ENCODE measurements at regions not wholly inside any gene's neighbourhood (a gene's known extent, or its start where the extent isn't known, plus 50 kb on each side); places are given as distances from the start of the nearest gene placed in this dataset.
"Not testable (repeated sequence)": the region's sequence is repeated elsewhere in the genome, so short reads cannot be mapped to it uniquely, and the experiment has no call there.

DNA sequence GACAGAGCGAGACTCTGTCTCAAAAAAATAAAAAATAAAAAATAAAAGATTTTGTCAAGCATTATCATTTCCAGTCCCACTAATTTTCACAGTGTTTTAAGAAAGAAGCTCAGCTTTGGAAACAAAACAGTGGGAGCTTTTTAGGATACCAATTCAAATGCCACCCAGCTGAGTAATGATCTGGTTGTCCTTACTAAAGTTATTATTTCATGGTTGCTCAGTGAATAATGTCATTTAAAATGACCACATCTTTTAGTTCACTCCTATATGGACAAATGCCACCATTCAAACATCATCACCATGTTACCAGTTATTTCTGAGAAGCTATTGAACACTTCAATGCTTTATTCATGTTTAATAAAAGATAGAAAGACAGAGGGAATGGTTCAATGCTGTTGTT, 365.0 kb downstream of the CCER1 start:
- DNase-seq = no peak

DNA sequence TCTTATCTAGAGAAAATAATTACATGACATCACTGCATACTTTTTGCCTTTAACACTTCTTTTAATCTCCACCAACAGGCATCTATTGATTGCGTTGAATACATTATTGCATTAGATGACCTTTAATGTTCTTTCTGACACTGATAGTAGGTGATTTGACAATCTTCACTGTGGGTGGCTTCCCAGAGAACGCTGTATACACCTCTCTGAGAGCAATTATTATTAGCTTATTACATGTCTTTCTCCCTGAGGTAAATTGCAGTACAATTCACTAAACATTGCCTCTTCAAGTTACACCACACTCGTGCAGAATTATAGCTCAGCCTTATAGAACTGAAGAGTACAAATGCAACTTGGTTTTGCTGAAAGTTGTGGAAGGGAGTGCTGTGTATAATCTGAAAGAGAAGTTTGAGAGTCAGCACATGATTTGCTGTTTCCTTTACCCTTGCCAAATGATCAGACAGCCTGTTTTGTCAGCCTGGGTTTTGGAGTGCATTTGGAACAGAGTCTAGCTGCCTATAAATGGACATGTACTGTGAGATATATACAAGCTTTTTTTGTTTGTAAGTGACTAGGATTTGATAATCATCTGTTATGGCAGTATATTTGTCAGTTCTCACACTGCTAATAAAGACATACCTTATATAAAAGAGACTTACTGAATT, 369.2 kb downstream of the CCER1 start:
- no peak for DNase-seq

DNA sequence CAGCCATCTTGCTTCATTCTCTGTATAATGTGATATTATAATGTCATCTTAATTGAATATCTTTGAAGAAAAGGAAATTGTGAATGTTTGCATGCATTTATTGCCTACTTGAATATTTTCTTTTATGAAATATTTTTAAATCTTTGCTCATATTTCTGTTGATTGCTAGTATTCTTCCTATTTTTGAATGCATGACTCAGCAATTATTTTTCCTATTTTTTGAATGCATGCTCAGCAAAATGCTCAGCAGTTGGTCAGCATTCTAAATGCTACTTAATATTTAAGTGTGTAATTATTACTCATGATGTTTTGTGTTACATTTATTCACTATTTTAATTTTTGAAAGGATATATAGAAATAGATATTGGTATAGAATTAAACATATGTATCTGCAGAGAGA, 378.3 kb downstream of the CCER1 start:
- DNase-seq = no peak

DNA sequence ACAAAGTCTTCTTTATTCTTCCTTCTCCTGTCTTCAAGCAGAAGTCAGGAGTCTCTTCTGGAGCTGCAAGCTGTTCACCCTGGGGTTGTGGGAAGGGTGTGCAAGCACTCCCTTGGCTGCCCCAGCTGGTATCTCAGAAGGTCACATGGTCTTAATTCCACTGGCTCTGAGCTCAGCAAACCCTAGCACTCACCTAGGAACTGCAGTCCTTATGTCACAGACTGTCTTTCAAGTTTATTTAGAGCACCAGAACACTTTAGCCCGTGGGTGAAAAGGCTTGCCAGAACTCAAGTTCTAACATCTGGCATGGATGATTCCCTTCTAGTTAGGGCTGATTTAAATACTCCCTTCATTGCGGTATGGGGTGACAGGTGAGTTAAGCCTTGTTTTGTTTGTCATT, 379.0 kb downstream of the CCER1 start:
- peak; percentile 88 for DNase-seq

DNA sequence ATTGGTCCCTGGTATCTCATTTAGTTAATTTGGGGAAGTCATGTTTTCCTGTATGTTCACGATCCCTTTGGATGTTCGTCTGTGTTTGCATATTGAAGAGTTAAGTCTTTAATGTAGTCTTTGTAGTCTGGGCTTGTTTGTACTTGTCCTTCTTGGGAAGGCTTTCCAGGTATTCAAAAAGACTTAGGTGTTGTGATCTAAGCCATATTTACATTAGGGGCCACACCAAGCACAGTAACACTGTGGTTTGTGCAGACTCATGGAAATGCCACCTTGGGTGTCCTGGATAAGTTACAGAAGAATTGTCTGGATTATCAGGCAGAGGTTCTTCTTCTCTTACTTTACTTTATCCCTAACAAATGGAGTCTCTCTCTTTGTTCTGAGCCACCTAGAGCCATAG, 380.3 kb downstream of the CCER1 start:
- no peak for DNase-seq

DNA sequence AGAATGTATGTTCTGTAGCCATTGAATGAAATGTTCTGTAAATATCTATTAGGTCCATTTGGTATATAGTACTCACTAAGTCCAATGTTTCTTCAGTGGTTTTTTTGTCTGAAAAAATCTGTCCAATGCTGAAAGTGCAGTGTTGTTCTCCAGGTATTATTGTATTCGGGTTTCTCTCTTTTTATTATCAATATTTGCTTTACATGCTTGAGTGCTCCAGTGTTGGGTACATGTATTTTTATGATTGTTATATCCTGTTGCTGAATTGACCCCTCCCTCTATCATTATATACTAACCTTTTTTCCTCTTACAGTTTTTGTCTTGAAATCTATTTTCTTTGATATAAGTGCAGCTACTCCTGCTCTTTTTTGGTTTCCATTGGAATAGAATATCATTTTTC, 382.2 kb downstream of the CCER1 start:
- no peak for DNase-seq

DNA sequence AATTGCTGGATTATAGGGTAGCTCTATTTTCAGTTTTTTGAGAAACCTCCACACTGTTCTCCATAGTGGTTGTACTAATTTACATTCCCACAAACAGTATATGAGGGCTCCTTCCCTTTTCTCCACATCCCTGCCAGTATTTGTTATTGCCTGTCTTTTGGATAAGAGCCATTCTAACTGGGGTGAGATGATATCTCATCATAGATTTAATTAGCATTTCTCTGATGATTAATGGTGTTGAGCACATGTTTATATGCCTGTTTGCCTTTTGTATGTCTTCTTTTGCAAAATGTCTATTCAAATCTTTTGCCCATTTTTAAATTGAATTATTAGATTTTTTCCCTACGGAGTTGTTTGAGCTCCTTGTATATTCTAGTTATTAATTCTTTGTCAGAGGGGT, 385.3 kb downstream of the CCER1 start:
- DNase-seq = no peak

DNA sequence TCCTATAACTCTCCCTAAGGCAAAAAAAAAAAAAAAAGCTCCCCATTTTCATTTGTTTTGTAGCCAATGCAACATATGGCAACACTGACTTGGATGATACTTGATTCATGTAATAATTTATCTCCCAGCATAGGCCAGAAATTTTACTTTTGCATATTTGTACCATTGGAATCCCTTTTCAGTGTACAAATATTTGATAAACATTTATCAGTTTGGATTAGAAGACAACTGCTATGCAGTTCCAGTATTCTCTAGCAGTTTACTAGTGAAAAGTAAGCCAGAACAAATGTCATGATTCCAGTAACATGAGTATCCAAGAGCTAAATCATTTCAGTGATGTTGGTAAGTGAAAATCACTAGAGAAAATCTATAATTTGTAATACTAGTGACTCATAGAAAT, 392.3 kb downstream of the CCER1 start:
- DNase-seq = no peak

DNA sequence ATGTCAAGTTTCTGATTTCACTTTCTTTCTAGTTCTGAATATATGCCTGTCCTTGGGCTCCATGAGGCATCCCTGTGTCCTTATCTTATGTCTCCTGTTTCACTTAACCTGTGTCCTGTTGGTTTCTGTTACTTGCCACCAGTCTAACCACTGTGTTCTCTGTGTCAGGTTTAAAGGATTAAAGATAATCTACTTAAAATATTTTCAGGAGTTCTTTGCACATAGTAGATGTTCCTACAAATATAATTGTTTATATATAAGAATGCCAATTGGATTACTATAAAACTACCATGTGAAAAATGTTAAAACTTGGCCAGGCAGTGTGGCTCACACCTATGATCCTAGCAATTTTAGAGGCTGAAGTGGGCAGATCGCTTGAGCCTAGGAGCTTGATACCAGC, 406.4 kb downstream of the CCER1 start:
- no peak for DNase-seq

DNA sequence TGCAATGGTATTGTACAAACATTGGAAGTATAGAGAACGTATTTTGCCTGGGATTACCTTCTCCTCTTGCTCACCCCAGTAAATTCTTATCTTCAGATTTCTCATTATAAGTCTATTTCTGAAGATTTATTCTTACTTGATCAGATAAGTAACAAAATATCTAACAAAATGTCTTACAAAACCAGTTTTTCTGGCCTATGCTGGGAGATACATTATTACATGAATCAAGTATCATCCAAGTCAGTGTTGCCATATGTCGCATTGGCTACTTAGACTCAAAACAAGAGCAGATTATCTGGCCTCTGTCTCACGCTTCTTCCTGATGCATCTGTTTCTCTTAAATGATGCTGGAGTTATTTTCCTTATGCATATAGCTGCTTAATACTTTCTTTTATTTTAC, 408.5 kb downstream of the CCER1 start:
- DNase-seq = no peak

DNA sequence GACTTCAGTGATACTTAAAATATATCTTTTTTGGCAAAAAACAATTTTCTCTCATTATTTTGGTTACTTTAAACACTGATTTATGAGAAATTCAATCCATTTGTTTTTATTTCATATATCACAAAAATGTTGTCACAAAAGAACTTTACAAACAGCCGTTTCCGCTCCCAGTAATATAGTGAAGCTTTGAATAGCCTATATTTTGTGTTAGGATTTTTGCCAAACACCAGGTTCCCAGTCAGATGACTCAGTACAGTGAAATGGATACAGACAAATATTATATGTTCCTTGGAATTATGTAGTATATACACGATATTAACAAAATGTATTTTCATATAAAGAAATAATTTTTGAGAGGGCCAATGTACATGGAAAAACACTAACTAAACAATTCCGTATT, 411.1 kb downstream of the CCER1 start:
- no peak for DNase-seq

DNA sequence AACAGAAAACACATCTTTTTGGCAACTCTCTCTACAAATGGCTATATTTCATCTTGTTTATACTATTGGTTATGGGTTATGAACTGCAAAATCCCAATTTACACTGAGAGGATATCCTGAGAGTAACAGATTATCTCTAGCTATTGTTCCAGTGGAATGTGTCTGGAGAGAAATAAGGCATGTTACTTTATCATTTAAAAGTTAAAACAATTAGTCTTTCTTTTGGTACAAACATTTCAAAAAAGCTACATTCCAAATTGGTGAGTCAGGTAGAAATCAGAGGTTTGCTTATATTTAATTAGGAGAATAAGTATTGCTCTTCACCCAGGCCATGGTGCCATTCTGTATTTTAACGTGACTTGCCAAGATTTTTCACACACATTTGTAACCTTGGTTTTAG, 411.6 kb downstream of the CCER1 start:
- DNase-seq = no peak

DNA sequence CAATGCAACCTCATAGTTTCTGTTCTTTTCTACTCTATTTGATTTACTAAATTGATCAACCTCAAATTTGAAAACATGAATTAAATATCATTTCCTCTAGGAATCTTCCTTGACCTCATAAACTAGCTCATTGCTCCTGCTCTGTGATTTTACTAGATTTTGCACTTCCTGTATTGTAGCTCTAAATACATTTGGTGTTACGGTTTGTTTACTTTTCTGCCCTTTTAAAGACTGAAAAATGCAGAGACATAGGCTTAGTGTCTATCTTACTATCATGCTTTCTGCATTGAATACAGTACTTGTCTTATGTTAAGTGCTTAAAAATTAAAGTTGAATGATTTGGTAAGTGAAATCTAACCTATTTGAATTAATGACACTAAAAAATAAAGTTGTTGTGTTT, 412.1 kb downstream of the CCER1 start:
- not testable (repeated sequence) for DNase-seq

DNA sequence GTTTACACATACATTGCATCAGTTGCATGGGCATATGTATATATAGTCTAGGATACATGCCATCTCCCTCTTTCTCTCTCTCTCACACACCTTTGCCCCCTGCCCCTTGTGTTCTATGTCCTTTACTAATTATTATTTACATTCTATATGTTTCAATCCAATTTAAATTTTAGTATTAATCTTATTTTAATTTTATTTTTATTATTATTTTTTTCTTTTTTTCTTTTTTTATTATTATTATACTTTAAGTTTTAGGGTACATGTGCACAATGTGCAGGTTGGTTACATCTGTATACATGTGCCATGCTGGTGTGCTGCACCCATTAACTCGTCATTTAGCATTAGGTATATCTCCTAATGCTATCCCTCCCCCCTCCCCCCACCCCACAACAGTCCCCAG, 421.1 kb downstream of the CCER1 start:
- DNase-seq = not testable (repeated sequence)

DNA sequence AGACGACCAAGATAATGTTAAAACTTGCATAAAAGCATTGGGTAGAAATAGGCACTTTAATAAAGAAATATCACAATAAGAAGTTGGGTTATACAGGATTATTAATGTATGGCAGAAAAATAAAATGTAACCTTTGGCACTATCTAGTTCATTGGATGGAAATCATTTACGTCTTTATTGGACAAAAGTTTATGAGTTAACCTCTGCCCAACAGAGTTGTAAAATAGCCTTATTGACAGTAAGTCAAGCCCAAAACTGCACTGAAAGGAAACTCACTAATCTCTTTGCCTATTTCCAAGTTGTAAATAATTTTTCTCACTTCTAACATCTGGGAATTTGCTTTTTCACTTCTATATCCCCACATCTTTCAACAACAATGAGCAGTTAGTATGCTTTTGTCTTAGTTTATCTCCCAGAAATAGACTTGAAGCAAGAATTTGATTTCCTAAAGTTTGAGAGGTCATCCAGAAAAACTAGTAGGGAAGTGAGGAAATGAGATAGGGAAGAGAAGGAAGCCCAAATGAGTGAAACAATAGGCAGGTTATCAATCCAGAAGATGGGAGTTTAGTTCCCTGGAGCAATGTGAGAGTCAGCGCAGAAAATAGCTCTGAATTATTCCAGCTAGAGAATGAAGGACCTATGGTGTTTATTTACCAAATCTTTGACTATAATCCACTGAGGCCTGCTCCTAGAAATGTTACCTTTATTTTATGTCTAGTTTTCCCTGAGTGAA, 434.8 kb downstream of the CCER1 start:
- DNase-seq = no peak

DNA sequence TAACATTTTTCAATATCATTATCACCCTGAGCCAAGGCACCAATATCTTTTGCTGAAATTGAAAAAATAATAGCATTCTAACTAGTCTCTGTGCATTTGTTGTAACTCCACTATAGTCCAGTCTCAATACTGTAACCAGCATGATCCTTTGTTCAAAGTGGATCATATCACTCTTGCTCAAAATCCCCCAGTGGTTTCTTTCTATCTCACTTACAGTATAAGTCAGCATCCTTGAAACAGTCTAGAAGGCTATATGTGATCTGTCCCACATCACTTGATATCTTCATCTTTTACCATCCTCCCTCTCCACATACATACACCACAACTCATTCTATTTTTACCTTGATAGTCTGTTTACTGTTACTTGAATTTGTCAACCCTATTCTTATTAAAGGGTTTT, 435.7 kb downstream of the CCER1 start:
- DNase-seq = no peak

DNA sequence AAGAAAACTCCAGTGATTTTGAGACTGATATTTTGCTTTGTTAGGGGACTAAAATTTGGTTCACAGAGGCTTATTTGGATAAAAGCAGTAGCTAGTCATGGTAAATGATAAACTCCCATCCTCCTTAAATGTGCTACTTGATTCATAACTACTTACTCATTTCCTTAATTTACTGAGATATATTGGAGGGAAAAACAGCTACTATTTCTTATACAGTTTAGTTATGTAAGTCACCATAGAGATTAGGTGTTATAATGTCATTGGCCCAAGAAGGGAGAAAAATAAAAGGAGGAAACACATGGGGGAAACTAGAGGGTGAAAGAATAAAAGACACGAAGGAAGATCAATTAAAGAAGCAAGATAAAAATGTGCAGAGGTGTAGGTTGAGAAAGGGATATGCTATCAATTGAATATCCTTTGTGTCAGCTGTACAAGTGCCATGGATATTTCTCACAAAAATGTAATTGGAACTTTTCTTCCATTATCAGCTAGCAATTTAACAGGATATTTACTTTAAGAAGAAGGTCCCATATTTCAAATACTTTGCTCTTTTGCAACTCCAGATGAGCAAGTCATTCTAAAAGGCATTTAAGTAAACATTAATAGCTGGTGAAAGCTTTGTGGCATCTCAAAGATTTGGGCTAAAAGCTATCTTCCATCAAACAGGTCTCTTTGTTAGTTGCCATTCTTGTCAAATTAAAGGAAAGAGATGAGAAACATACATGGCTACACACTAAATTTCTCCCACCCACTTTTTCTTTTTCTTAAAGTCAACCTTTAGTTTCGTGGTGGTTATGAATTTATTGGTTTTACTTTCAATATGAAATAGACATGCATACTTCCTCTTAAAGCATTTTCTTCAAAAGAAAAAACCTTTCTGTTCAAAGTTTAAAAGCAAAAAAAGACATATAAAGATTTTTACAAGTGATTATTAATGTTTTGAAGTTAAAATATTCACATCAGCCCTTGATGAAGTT, 439.5 kb downstream of the CCER1 start:
- DNase-seq = no peak

DNA sequence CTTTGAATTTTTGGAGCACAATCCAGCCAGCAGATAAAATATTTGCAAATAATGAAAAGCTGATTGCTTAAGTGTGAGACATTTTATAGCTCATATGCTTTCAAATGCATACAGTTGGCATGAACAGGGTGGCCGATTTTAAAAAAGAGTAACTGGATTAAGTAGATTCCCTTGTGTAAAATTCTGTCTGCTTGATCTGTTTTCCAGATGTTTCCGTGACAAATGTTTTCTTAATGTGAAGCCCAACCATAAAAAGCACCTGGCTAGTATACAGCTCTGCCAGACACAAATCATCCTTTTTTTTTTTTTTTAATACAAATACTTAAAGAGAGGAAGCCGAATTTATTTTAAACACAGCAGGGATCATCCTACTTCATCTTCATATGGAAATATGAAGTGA, 440.7 kb downstream of the CCER1 start:
- no peak for DNase-seq

DNA sequence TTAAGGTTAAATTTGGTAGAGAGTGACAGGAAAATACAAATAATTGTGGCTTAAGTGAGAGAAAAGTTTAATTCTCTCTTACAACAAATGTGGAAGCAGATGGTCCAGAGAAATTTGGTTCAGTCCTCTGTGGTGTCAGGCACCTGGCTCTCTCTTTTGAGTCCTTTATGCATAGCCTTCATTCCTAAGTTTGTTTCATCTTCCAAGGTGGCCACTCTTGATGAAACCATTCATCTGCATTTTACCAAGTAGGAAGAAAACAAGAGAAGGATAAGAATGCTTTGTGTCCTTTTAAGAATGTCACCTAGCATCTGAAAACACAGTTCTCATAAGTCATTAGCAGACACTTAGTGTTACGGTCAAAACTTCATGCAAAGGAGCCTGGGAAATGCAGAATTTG, 442.5 kb downstream of the CCER1 start:
- DNase-seq = no peak

DNA sequence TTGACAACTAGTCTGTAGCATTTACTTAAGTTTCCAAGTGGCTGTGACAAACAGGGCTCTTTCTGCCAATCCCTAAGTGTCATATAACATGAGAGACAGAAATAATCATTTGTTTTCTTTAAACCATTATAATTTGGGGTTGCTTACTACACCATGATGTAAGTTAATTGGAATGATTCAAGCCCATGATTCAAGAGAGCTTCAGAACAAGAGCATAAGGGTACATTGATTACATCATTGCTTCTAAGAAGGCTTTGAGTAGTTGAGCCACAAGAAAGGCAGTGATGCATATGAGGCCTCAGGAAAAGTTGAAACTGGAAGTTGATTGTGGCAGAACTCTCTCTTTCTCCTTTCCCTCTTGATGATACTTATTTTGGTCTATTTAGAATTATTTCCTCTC, 444.0 kb downstream of the CCER1 start:
- DNase-seq = no peak

DNA sequence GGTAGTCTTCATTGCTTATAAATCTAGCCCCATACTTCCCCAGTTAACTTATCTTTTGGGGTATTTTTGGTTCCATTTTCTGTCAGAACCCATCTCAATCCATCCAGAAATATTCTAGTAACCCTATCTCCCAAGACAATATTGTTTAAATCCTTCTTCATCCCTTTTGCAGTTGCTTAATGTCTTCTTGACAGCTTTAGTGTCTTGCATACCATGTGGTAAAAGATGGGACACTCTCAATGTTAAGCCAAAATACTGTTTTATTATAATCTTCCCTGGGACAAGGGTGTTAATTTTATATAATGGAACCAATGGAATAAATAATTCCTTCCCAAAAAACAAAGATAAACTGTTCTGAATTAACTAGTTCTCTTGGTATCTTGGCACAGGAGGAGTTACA, 450.2 kb downstream of the CCER1 start:
- no peak for DNase-seq

DNA sequence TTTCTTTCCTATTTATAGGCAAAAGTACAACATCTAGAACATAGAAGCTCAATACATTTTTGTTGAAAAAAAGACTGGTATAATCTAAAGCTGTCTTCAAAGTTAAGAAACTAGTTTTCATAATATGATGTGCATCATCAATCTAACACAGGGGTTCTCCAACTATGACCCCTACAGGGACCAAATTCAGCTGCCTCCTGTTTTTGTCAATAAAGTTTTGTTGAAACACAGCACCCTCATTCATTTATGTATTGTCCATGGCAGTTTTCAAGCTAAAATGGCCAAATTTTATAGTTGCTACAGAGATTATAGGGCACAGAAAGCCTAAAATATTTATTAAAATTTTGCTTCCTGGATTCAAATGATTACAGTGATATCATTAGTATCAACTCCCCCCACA, 452.9 kb downstream of the CCER1 start:
- no peak for DNase-seq

DNA sequence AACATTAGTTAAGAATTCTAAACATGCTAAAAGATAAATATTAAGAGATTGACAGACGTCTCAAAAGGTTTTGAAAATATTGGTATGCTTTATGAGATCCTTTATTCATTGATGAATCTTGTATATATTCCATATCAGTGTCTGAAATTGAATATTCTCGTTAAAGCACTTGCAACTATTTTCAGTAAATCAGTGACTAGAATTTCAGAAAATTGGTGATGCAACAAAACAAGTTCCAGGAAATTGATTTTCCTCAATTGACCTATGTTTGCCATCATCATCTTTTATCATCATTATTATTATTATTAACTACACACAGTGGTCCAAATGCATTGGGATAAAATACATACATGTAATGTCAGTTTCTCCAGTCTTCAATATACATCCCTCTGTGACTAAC, 453.6 kb downstream of the CCER1 start:
- DNase-seq = no peak

DNA sequence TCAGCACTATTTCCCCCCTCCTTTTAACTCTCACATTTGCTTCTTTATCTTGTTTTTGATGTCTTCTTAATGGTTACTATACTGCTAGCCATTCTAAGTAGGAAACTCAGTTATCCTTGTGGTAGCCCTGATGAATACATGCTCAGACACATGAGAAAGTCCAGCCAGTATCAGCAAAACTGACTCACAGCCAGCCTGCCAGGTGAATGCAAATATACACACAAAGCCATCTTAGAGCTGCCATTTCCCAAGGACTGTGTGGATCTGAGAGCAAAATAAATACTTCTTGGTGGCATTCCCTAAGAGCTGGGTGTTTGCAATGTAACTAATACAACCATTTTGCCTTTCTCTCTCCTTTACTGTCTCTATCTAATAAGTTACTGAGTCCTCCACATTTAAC, 455.2 kb downstream of the CCER1 start:
- DNase-seq = peak; percentile 48

Measured in NCI-H2029 (cell line).